ENCODE measurements at regions not wholly inside any gene's neighbourhood (a gene's known extent, or its start where the extent isn't known, plus 50 kb on each side); places are given as distances from the start of the nearest gene placed in this dataset.

DNA sequence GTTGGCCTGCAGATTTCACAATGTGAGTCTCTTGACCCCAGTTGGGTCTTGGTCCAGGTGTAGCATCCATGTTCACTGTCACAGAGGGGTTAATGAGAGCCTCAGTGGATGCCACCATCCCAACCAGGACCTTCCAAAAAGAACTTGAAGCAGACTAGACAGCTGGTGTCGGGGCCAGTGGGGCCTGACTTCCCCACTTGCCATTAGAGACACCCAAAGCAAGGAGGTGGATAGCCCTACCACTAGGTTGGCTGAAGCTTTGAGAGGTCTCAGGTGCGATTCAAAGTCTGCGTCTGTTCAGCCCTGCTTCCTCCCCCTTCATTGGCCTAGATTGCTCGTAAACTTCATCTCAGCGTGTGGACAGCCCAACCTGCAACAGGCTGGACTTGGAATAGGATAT, 196.4 kb upstream of the RREB1 start:
- no peak overlapping the region for H3K27ac ChIP-seq
- no peak for ATAC-seq
- TF ChIP-seq, protein P1, sequence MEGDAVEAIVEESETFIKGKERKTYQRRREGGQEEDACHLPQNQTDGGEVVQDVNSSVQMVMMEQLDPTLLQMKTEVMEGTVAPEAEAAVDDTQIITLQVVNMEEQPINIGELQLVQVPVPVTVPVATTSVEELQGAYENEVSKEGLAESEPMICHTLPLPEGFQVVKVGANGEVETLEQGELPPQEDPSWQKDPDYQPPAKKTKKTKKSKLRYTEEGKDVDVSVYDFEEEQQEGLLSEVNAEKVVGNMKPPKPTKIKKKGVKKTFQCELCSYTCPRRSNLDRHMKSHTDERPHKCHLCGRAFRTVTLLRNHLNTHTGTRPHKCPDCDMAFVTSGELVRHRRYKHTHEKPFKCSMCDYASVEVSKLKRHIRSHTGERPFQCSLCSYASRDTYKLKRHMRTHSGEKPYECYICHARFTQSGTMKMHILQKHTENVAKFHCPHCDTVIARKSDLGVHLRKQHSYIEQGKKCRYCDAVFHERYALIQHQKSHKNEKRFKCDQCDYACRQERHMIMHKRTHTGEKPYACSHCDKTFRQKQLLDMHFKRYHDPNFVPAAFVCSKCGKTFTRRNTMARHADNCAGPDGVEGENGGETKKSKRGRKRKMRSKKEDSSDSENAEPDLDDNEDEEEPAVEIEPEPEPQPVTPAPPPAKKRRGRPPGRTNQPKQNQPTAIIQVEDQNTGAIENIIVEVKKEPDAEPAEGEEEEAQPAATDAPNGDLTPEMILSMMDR (IDR thresholded peaks at IDR 0.05): no peak
- no peaks in the 10 kb centered on the region for H3K27me3 ChIP-seq (ENCODE audit: insufficient read depth in 3 of 3, low read length in 2 of 3)
- H3K36me3 ChIP-seq (ENCODE audit: insufficient read depth in 1 of 2, low read depth in 1 of 2): no peaks in the 10 kb centered on the region
- no peak for DNase-seq
- intact Hi-C loops (cut with DNase I): no loop called here
- peaks cover 16% of the 10 kb centered on the region for H3K4me1 ChIP-seq
- H3K9me3 ChIP-seq: no peaks in the 10 kb centered on the region
- WGBS, 3 donors: 95 to 98% (median 97%) methylated on average over 5 of the region's 5 CpGs
- H3K4me3 ChIP-seq: no peak overlapping the region

DNA sequence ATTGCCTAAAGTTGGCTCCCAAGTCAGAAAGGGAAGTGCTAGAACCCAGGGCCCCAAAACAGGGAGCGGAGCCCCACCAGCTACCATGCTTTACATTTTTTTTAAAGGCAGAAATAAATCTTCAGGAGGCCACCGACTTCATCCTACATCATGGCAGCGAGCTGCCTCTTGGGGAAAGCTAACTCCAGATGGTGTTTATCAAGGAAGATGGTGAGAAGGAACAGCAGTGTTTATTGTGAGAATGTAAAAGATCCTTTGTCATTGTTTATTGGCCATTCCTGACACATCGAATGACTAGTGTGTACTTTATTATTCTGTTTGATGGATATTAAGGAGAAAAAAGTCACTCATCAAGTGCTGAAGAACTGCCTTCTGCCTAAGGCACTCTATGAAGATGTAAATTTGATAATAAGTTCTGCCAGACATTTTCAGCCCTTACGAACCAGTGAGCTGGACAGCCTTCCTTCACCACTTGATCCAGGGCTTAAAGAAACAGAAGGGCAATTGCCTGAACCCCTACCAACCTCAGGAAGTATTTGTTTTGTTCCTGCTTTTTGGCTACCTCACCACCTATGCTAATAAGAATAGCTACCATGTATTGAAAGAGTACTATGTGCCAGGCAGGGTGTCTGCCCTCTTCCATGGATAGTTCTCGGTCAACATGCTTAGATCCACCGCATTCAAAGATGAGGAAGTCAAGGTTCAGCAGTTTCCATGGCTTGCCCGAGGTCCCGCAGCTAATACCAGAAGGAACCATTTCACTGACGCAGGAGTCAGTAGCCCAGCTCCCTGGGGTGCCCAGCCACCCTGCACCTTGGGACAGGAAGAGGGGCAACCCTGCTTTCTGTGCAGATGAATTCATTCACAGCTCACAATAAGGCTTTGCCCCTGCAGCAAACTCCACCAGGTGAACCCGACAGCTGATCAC, 194.7 kb upstream of the RREB1 start:
- Histone ChIP-seq H3K27me3 (ENCODE audit: insufficient read depth in 3 of 3, low read length in 2 of 3) (no peaks in the 10 kb centered on the region), H3K4me3 (no peak overlapping the region), H3K36me3 (ENCODE audit: insufficient read depth in 1 of 2, low read depth in 1 of 2) (no peaks in the 10 kb centered on the region), H3K4me1 (peaks cover 23% of the 10 kb centered on the region), H3K9me3 (no peaks in the 10 kb centered on the region), H3K27ac (peak overlapping the region; percentile 20)
- no peak for DNase-seq
- intact Hi-C loops (cut with DNase I): no loop called here
- WGBS, 3 donors: 70 to 71% (median 70%) methylated on average over 11 of the region's 11 CpGs
- no peak for ATAC-seq
- TF ChIP-seq, protein P1 (IDR thresholded peaks at IDR 0.05): no peak

DNA sequence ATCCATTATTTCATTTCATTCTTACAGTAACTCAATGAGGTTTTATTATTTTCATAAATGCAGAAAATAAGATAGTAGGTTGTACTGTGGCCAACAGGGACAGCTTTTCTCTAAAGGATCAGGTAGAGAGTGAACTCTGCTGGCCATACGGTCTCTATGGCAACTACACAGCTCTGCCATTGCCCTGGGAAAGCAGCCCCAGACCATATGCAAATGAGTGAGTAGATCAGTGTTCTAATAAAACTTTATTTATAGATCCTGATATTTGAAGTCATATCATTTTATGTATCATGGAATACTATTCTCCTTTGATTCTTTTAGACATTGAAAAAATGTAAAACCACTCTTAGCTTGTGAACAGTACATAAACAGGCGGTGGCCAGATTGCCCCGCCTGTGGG, 192.5 kb upstream of the RREB1 start:
- intact Hi-C loops (cut with DNase I): no loop called here
- no peaks in the 10 kb centered on the region for H3K27me3 ChIP-seq (ENCODE audit: insufficient read depth in 3 of 3, low read length in 2 of 3)
- peak in 2 of 4 donors; percentile 35 to 38 for ATAC-seq
- 65 to 88% (median 70%) methylated on average over 3 of the region's 3 CpGs for WGBS, 3 donors
- TF ChIP-seq, protein P1 (IDR thresholded peaks at IDR 0.05): no peak
- no peaks in the 10 kb centered on the region for H3K36me3 ChIP-seq (ENCODE audit: insufficient read depth in 1 of 2, low read depth in 1 of 2)
- peaks cover 29% of the 10 kb centered on the region for H3K4me1 ChIP-seq
- DNase-seq: no peak
- H3K27ac ChIP-seq: peak overlapping the region; percentile 69
- H3K4me3 ChIP-seq: peak overlapping the region; percentile 38
- H3K9me3 ChIP-seq: no peaks in the 10 kb centered on the region

DNA sequence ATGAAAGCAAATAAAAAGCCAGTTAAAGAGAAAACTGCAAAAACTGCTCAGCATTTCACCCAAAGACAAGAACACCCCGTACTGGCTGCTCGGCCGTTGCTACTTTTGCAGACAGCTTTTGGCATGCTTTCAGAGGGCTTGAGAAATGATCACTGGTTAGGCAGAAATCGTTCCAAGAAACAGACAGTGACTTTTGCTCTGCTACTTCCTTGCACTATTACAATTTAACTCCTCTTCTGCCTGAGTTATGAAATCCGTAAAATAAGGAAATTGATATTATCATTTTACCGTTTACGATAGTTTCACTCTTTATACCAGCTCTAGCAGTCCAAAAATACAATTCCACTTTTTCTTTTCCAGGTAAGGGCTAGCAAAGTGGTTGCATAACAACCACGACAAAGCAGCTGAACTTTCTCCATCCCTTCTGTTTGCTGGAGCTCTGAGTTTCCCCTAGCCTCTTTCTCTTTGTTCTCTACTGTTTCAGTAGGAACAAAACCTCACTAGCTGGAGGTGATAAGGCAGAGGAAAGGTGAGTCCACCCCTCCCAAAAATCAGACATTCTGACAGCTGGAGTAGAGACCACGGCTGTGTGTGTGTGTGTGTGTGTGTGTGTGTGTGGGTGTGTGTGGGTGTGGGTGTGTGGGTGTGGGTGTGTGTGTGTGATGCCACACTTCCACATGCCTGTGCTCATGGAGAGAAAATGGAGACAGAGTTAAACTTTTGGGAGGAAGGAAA, 191.8 kb upstream of the RREB1 start:
- Histone ChIP-seq H3K9me3 (no peaks in the 10 kb centered on the region), H3K4me3 (peak overlapping the region; percentile 38), H3K36me3 (ENCODE audit: insufficient read depth in 1 of 2, low read depth in 1 of 2) (no peaks in the 10 kb centered on the region), H3K27ac (peak overlapping the region; percentile 69), H3K27me3 (ENCODE audit: insufficient read depth in 3 of 3, low read length in 2 of 3) (no peaks in the 10 kb centered on the region), H3K4me1 (peaks cover 37% of the 10 kb centered on the region)
- ATAC-seq: peak; percentile 39 to 81 (median 68)
- intact Hi-C loops (cut with DNase I): no loop called here
- 3 to 7% (median 3%) methylated on average over 9 of the region's 9 CpGs for WGBS, 3 donors
- TF ChIP-seq, protein P1 (IDR thresholded peaks at IDR 0.05): no peak
- peak; percentile 54 to 80 for DNase-seq
